ENCODE measurements at regions not wholly inside any gene's neighbourhood (a gene's known extent, or its start where the extent isn't known, plus 50 kb on each side); places are given as distances from the start of the nearest gene placed in this dataset.

DNA sequence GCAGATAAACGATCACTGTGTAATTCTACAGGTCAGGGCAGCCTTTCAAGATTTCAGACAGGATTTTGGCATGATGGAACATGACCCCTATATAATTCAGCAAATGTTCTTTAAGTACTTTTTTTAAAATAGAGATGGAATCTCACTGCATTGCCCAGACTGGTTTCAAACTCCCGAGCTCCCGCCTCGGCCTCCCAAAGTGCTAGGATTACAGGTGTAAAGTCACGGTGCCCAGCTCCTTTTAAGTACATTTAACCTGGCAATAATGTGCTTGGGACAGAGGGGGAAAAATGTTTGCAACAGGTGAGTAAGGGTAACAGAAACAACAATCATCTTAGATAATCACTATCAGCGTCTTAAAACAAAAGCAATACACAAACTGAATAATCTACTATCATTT is 66.5 kb upstream of the PSMD7 start:
- no peak for TF ChIP-seq EP300 (IDR thresholded peaks at IDR 0.05; ENCODE audit: low read depth)
- no peak for TF ChIP-seq POLR2AphosphoS5 (IDR thresholded peaks at IDR 0.05)
- TF ChIP-seq, protein P1, sequence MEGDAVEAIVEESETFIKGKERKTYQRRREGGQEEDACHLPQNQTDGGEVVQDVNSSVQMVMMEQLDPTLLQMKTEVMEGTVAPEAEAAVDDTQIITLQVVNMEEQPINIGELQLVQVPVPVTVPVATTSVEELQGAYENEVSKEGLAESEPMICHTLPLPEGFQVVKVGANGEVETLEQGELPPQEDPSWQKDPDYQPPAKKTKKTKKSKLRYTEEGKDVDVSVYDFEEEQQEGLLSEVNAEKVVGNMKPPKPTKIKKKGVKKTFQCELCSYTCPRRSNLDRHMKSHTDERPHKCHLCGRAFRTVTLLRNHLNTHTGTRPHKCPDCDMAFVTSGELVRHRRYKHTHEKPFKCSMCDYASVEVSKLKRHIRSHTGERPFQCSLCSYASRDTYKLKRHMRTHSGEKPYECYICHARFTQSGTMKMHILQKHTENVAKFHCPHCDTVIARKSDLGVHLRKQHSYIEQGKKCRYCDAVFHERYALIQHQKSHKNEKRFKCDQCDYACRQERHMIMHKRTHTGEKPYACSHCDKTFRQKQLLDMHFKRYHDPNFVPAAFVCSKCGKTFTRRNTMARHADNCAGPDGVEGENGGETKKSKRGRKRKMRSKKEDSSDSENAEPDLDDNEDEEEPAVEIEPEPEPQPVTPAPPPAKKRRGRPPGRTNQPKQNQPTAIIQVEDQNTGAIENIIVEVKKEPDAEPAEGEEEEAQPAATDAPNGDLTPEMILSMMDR (IDR thresholded peaks at IDR 0.05), result no peak
- no peak for TF ChIP-seq POLR2A (IDR thresholded peaks at IDR 0.05)
